MM.1S (cell line): ENCODE measurements at regions not wholly inside any gene's neighbourhood (a gene's known extent, or its start where the extent isn't known, plus 50 kb on each side); places are given as distances from the start of the nearest gene placed in this dataset.

Experiments used
- DNase-seq: peaks from one replicate; pipeline ENCODE4 v3.0.0-alpha.2; 2015
- H2AFZ ChIP-seq: fragments of 300-600 bp; sonication (generic); 2 replicates; pipeline ENCODE4 v1.6.0; 2016; ENCODE audit warnings: antibody characterized with exemption, low read length
- H3F3A ChIP-seq: fragments of 300-600 bp; sonication (generic); 2 replicates; pipeline ENCODE4 v1.6.1; 2016; ENCODE audit warnings: mild to moderate bottlenecking, antibody characterized with exemption, low read length, moderate library complexity, mixed read lengths; ENCODE audit not compliant: insufficient read depth
- H3K27ac ChIP-seq: fragments of 300-600 bp; sonication (generic); 2 replicates; pipeline ENCODE4 v1.5.1; 2016; ENCODE audit warnings: mild to moderate bottlenecking, low read length
- H3K27me3 ChIP-seq: fragments of 300-600 bp; sonication (generic); replicated peaks from 2 replicates; pipeline ENCODE4 v1.6.0; 2016; ENCODE audit warnings: low read length; ENCODE audit not compliant: insufficient read depth
- H3K36me3 ChIP-seq: fragments of 300-600 bp; sonication (generic); replicated peaks from 2 replicates; pipeline ENCODE4 v1.6.1; 2016; ENCODE audit warnings: mild to moderate bottlenecking, low read length, mixed read lengths; ENCODE audit not compliant: insufficient read depth
- H3K4me1 ChIP-seq: fragments of 300-600 bp; sonication (generic); 2 replicates; pipeline ENCODE4 v1.6.1; 2016; ENCODE audit warnings: low read length, mixed read lengths
- H3K4me2 ChIP-seq: fragments of 300-600 bp; sonication (generic); 2 replicates; pipeline ENCODE4 v1.6.0; 2016; ENCODE audit warnings: low read depth, low read length
- H3K4me3 ChIP-seq: fragments of 300-600 bp; sonication (generic); 2 replicates; pipeline ENCODE4 v1.5.1; 2016; ENCODE audit warnings: low read length, mixed read lengths
- H3K79me2 ChIP-seq: fragments of 300-600 bp; sonication (generic); 2 replicates; pipeline ENCODE4 v1.6.1; 2016; ENCODE audit warnings: mixed run types, low read length, mixed read lengths
- H3K9ac ChIP-seq: fragments of 300-600 bp; sonication (generic); 2 replicates; pipeline ENCODE4 v1.6.1; 2016; ENCODE audit warnings: low read length, mixed read lengths
- H3K9me2 ChIP-seq: fragments of 300-600 bp; sonication (generic); replicated peaks from 2 replicates; pipeline ENCODE4 v1.6.1; 2016; ENCODE audit warnings: mild to moderate bottlenecking, low read length, mixed read lengths; ENCODE audit not compliant: insufficient read depth
- H3K9me3 ChIP-seq: fragments of 300-600 bp; sonication (generic); replicated peaks from 2 replicates; pipeline ENCODE4 v1.6.1; 2016; ENCODE audit warnings: mild to moderate bottlenecking, low read length, mixed read lengths; ENCODE audit not compliant: insufficient read depth
- H4K20me1 ChIP-seq: fragments of 300-600 bp; sonication (generic); 2 replicates; pipeline ENCODE4 v1.6.1; 2016; ENCODE audit warnings: mild to moderate bottlenecking, low read length, moderate library complexity, mixed read lengths; ENCODE audit not compliant: insufficient read depth
- EZH2 ChIP-seq: fragments of 300-600 bp; sonication (generic); optimal IDR thresholded peaks from 2 replicates; pipeline ENCODE3; 2017; ENCODE audit warnings: low read depth, mild to moderate bottlenecking, antibody characterized with exemption, low read length, mixed read lengths
- EZH2phosphoT487 ChIP-seq: fragments of 300-600 bp; sonication (generic); IDR thresholded peaks from 2 replicates; pipeline ENCODE4 v1.6.1; 2018; ENCODE audit warnings: antibody characterized with exemption, low read length
- TF ChIP-seq, protein P1 (sequence below): fragments of 300-600 bp; sonication (generic); IDR thresholded peaks from 2 replicates; pipeline ENCODE4 v1.5.1; 2016; ENCODE audit warnings: antibody characterized with exemption, low read length, mixed read lengths

DNA sequence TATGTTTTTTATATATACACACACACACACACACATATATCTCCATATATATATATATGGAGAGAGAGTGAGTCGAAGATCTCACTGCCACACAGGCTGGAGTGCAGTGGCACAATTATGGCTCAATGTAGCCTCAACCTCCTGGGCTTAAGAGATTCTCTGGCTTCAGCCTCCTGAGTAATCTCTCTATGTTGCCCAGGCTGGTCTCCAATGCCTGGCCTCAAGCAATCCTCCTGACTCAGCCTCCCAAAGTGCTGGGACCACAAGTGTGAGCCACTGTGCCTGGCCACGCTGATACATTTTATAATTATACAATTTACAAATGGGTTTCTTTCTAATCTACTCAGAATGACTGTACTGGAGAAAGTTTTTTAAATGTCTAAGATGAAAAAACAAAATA, 664.2 kb downstream of the PTPRC start:
- H3K27ac ChIP-seq, result no peak overlapping the region
- no peaks in the 10 kb centered on the region for H3K9me2 ChIP-seq
- H3K79me2 ChIP-seq, result no peaks in the 10 kb centered on the region
- H3K27me3 ChIP-seq, result no peaks in the 10 kb centered on the region
- no peak overlapping the region for H3K9ac ChIP-seq
- no peak overlapping the region for H2AFZ ChIP-seq
- DNase-seq, result no peak
- H3K4me3 ChIP-seq, result no peak overlapping the region
- no peaks in the 10 kb centered on the region for H3K9me3 ChIP-seq
- TF ChIP-seq, protein P1, sequence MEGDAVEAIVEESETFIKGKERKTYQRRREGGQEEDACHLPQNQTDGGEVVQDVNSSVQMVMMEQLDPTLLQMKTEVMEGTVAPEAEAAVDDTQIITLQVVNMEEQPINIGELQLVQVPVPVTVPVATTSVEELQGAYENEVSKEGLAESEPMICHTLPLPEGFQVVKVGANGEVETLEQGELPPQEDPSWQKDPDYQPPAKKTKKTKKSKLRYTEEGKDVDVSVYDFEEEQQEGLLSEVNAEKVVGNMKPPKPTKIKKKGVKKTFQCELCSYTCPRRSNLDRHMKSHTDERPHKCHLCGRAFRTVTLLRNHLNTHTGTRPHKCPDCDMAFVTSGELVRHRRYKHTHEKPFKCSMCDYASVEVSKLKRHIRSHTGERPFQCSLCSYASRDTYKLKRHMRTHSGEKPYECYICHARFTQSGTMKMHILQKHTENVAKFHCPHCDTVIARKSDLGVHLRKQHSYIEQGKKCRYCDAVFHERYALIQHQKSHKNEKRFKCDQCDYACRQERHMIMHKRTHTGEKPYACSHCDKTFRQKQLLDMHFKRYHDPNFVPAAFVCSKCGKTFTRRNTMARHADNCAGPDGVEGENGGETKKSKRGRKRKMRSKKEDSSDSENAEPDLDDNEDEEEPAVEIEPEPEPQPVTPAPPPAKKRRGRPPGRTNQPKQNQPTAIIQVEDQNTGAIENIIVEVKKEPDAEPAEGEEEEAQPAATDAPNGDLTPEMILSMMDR, result no peak
- TF ChIP-seq EZH2 (no peak), EZH2phosphoT487 (no peak)
- no peaks in the 10 kb centered on the region for H3K4me1 ChIP-seq
- no peaks in the 10 kb centered on the region for H3F3A ChIP-seq
- H3K36me3 ChIP-seq, result no peaks in the 10 kb centered on the region
- no peak overlapping the region for H3K4me2 ChIP-seq
- H4K20me1 ChIP-seq, result no peaks in the 10 kb centered on the region

DNA sequence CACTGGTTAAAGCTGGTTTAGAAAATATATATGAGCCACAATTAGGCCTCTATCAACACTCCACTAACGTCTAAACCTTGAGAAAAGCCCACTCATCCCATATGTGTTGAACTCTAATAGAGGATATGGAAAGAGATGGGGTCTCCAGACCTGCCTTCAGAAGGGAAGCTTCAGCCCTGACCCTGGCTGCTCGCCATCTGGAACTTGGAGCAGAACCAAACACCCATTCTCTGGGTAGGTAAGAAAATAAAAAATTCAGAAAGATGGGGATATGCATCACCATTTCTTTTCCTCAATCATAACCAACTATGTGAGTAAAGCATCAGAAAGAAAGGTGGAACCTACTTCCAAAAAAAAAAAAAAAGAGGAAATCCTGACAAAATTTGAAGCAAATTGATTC, 666.2 kb downstream of the PTPRC start:
- Histone ChIP-seq H3K27me3 (no peaks in the 10 kb centered on the region), H3K9ac (no peak overlapping the region), H3K27ac (no peak overlapping the region), H3K9me2 (no peaks in the 10 kb centered on the region), H4K20me1 (no peaks in the 10 kb centered on the region), H3K79me2 (no peaks in the 10 kb centered on the region), H3K9me3 (no peaks in the 10 kb centered on the region), H3K4me2 (no peak overlapping the region), H3K4me1 (no peaks in the 10 kb centered on the region), H3K36me3 (no peaks in the 10 kb centered on the region), H2AFZ (no peak overlapping the region), H3K4me3 (no peak overlapping the region), H3F3A (no peaks in the 10 kb centered on the region)
- DNase-seq, result no peak
- TF ChIP-seq EZH2 (no peak), EZH2phosphoT487 (no peak)
- TF ChIP-seq, protein P1, result no peak

DNA sequence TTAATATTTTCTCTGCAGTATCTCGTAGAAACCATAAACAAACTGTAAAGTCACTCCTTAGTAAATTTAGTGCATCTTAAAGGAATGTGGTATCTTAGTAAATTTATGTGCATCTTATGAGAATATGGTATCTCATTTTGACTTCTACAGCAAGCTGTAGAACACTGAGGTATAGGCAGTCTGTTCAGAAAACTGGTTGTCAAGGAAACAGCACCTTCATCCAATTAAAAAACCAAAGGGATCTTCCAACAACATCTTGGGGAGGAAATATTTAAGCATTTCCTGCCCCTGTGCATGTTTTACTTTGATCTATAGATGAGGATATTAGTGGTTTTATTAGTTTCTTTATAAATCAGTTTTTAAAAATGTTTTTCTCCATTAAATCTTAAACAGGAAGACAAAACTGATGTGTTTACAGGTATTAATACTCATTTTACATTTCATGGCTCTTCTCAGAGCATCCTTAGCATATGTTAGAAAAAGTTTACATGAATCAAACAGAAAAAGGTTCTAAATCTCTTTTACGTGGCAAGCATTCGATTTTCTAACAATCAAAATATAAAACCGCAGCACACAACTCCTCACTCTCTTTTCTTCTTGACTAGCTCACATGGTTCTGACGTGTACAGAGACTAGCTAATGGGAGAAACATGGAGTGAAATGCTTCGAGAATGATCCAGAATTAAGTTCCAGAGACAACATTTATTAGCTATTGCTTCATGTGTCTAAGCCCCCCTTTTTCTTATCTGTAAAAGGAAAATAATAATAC, 668.8 kb downstream of the PTPRC start:
- no peak overlapping the region for H3K4me3 ChIP-seq
- no peak overlapping the region for H2AFZ ChIP-seq
- no peaks in the 10 kb centered on the region for H4K20me1 ChIP-seq
- no peak for DNase-seq
- no peaks in the 10 kb centered on the region for H3K9me2 ChIP-seq
- TF ChIP-seq, protein P1, result no peak
- TF ChIP-seq EZH2 (no peak), EZH2phosphoT487 (no peak)
- H3F3A ChIP-seq, result no peaks in the 10 kb centered on the region
- H3K79me2 ChIP-seq, result no peaks in the 10 kb centered on the region
- H3K9ac ChIP-seq, result no peak overlapping the region
- H3K4me1 ChIP-seq, result no peaks in the 10 kb centered on the region
- H3K36me3 ChIP-seq, result no peaks in the 10 kb centered on the region
- no peaks in the 10 kb centered on the region for H3K27me3 ChIP-seq
- H3K4me2 ChIP-seq, result no peak overlapping the region
- H3K27ac ChIP-seq, result no peak overlapping the region
- H3K9me3 ChIP-seq, result no peaks in the 10 kb centered on the region
